ENCODE measurements at regions not wholly inside any gene's neighbourhood (a gene's known extent, or its start where the extent isn't known, plus 50 kb on each side); places are given as distances from the start of the nearest gene placed in this dataset.

DNA sequence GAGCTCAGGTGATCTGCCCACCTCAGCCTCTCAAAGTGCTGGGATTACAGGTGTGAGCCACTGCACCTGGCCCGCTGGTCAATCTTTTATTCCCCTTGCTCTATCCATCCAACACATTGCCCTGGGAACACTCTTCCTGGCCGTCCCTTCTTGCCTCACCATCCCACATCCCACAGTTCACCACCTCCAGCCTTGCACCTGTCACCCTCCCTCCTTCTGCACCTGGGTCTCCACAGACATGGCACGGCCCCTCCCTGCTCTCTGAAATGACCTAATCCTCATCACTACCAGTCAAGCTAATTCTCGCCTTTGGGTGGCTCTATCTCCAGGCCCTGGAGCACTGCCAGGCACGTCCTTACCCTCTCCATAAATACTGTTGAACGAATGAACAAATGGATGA, 116.9 kb upstream of the TEX51 start:
- no peak for TF ChIP-seq CTCF (IDR thresholded peaks at IDR 0.05; ENCODE audit: insufficient read depth, low read length, poor library complexity, severe bottlenecking)
- no peak for DNase-seq (ENCODE audit: low read depth)
- Histone ChIP-seq H3K4me3 (ENCODE audit: low read depth, low read length) (no peak overlapping the region), H3K27me3 (ENCODE audit: control insufficient read depth, insufficient read depth, low read length) (peaks cover 13% of the 10 kb centered on the region), H3K36me3 (ENCODE audit: control insufficient read depth, insufficient read depth, low read length) (no peaks in the 10 kb centered on the region)

DNA sequence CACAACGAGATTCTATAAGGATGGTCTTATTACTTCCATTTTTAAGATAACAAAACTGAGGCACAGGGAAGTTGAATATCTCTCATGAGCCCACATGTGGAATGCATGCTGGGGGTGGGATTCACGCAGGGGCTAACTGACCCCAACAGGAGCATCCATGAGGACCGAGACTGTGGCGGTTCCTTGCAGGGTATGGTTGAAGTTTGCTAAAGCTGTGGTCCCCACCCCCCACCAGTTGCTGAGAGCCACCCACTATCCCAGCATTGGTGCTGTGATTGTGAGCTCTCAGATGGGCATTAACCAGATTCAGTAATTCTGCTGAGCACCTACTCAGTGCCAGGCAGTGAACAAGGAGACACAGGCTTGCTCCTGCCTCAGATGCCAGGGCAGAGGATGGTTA, 116.0 kb upstream of the TEX51 start:
- TF ChIP-seq CTCF (IDR thresholded peaks at IDR 0.05; ENCODE audit: insufficient read depth, low read length, poor library complexity, severe bottlenecking), result no peak
- Histone ChIP-seq H3K27me3 (ENCODE audit: control insufficient read depth, insufficient read depth, low read length) (peaks cover 9% of the 10 kb centered on the region), H3K36me3 (ENCODE audit: control insufficient read depth, insufficient read depth, low read length) (no peaks in the 10 kb centered on the region), H3K4me3 (ENCODE audit: low read depth, low read length) (no peak overlapping the region)
- no peak for DNase-seq (ENCODE audit: low read depth)

GRCh38 chr2:126783341-126783740, 115.3 kb upstream of the TEX51 start:
- peaks cover 9% of the 10 kb centered on the region for H3K27me3 ChIP-seq (ENCODE audit: control insufficient read depth, insufficient read depth, low read length)

GRCh38 chr2:126784045-126784444, 114.6 kb upstream of the TEX51 start:
- no peak overlapping the region for H3K4me3 ChIP-seq (ENCODE audit: low read depth, low read length)
- H3K27me3 ChIP-seq (ENCODE audit: control insufficient read depth, insufficient read depth, low read length), result peaks cover 9% of the 10 kb centered on the region
- no peaks in the 10 kb centered on the region for H3K36me3 ChIP-seq (ENCODE audit: control insufficient read depth, insufficient read depth, low read length)
- DNase-seq (ENCODE audit: low read depth), result no peak
- no peak for TF ChIP-seq CTCF (IDR thresholded peaks at IDR 0.05; ENCODE audit: insufficient read depth, low read length, poor library complexity, severe bottlenecking)

More at GRCh38 chr2:126783341-126783740, 115.3 kb upstream of the TEX51 start:
- no peak for TF ChIP-seq CTCF (IDR thresholded peaks at IDR 0.05; ENCODE audit: insufficient read depth, low read length, poor library complexity, severe bottlenecking)
- H3K4me3 ChIP-seq (ENCODE audit: low read depth, low read length), result no peak overlapping the region
- no peaks in the 10 kb centered on the region for H3K36me3 ChIP-seq (ENCODE audit: control insufficient read depth, insufficient read depth, low read length)
- DNase-seq (ENCODE audit: low read depth), result no peak

DNA sequence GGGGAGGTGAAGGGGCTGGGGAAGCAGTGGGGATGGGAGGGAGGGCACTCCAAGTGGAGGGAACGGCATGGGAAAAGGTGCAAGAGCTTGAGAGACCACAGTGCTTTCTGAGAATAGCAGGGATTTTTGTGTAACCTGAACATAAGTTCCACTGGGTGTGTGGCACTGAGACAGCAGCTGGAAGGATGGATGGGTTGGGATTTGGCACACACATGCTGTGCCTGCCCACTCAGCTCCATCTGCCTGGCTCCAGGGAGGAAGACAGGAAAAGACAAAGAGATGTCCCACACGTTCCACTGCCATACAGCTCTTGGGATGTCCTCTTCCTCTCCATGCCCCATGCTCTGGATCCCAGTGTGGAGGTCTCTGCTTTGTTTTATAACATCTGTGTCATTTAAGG, 114.1 kb upstream of the TEX51 start:
- TF ChIP-seq CTCF (IDR thresholded peaks at IDR 0.05; ENCODE audit: insufficient read depth, low read length, poor library complexity, severe bottlenecking), result no peak
- Histone ChIP-seq H3K4me3 (ENCODE audit: low read depth, low read length) (no peak overlapping the region), H3K27me3 (ENCODE audit: control insufficient read depth, insufficient read depth, low read length) (peaks cover 5% of the 10 kb centered on the region), H3K36me3 (ENCODE audit: control insufficient read depth, insufficient read depth, low read length) (no peaks in the 10 kb centered on the region)
- DNase-seq (ENCODE audit: low read depth), result no peak

DNA sequence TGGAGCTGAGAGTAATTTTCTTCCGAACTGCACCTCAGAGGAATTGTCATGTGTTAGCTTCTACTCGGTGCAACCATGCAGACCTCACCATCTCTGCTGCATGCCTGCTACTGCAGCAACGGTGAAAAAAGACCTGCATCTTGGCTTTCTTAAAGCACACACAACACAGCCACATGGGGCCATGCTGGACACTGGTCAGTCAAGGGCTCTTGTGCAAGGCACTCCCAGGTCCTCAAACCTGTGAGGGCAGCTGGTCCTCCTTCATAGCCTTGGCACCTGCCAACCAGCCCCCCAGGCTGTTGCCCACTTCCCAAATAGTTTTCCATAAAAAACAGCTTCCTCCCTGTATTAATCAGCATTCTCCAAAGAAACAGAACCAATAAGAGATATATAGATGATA, 113.5 kb upstream of the TEX51 start:
- no peak for DNase-seq (ENCODE audit: low read depth)
- peaks cover 2% of the 10 kb centered on the region for H3K27me3 ChIP-seq (ENCODE audit: control insufficient read depth, insufficient read depth, low read length)
- no peak for TF ChIP-seq CTCF (IDR thresholded peaks at IDR 0.05; ENCODE audit: insufficient read depth, low read length, poor library complexity, severe bottlenecking)
- no peaks in the 10 kb centered on the region for H3K36me3 ChIP-seq (ENCODE audit: control insufficient read depth, insufficient read depth, low read length)
- H3K4me3 ChIP-seq (ENCODE audit: low read depth, low read length), result no peak overlapping the region

Measured in kidney epithelial cell (primary cell).